NCI-H524 treated with DMSO at 0.1 percent for 48 hours (cell line): ENCODE measurements at regions not wholly inside any gene's neighbourhood (a gene's known extent, or its start where the extent isn't known, plus 50 kb on each side); places are given as distances from the start of the nearest gene placed in this dataset.

ENCODE experiments used
- DNase-seq: peaks from one replicate; lab custom pipeline; 2025; lab: John Stamatoyannopoulos, UW

GRCh38 chr3:103653996-103654395 is 1219.2 kb downstream of the ZPLD1 start:
- DNase-seq, result no peak

- no peak for DNase-seq
These were observed 1222.9 kb downstream of the ZPLD1 start for GRCh38 chr3:103657756-103658155.

GRCh38 chr3:103660810-103661209 is 1226.0 kb downstream of the ZPLD1 start:
- DNase-seq, result no peak

GRCh38 chr3:103662591-103662990 is 1227.8 kb downstream of the ZPLD1 start:
- DNase-seq, result no peak

GRCh38 chr3:103672346-103672745 is 1237.5 kb downstream of the ZPLD1 start:
- DNase-seq, result no peak

GRCh38 chr3:103684904-103685303 is 1250.1 kb downstream of the ZPLD1 start:
- DNase-seq, result no peak

- DNase-seq, result no peak
These were observed 1251.1 kb downstream of the ZPLD1 start for GRCh38 chr3:103685939-103686338.

- no peak for DNase-seq
These were observed 1255.7 kb downstream of the ZPLD1 start for GRCh38 chr3:103690536-103690935.

GRCh38 chr3:103693831-103694230 is 1259.0 kb downstream of the ZPLD1 start:
- no peak for DNase-seq

- no peak for DNase-seq
These were observed 1263.8 kb downstream of the ZPLD1 start for GRCh38 chr3:103698646-103699045.

- DNase-seq, result no peak
These were observed 1264.4 kb downstream of the ZPLD1 start for GRCh38 chr3:103699228-103699627.

- no peak for DNase-seq
These were observed 1270.8 kb downstream of the ZPLD1 start for GRCh38 chr3:103705641-103706040.

- no peak for DNase-seq
These were observed 1271.9 kb downstream of the ZPLD1 start for GRCh38 chr3:103706671-103707070.

- DNase-seq, result no peak
These were observed 1276.9 kb downstream of the ZPLD1 start for GRCh38 chr3:103711670-103712069.

- DNase-seq, result no peak
These were observed 1277.6 kb downstream of the ZPLD1 start for GRCh38 chr3:103712320-103713008.

GRCh38 chr3:103729547-103729946 is 1294.7 kb downstream of the ZPLD1 start:
- DNase-seq, result no peak

- DNase-seq, result no peak
These were observed 1295.9 kb downstream of the ZPLD1 start for GRCh38 chr3:103730744-103731143.

GRCh38 chr3:103752986-103753385 is 1318.2 kb downstream of the ZPLD1 start:
- DNase-seq, result no peak

GRCh38 chr3:103767635-103768034 is 1332.8 kb downstream of the ZPLD1 start:
- DNase-seq, result no peak

- DNase-seq, result no peak
These were observed 1350.2 kb downstream of the ZPLD1 start for GRCh38 chr3:103785017-103785416.

- no peak for DNase-seq
These were observed 1350.7 kb downstream of the ZPLD1 start for GRCh38 chr3:103785537-103785936.

- no peak for DNase-seq
These were observed 1351.5 kb downstream of the ZPLD1 start for GRCh38 chr3:103786296-103786695.

- DNase-seq, result no peak
These were observed 1352.5 kb downstream of the ZPLD1 start for GRCh38 chr3:103787164-103787871.

GRCh38 chr3:103787879-103788278 is 1353.1 kb downstream of the ZPLD1 start:
- no peak for DNase-seq
